Osteocyte (in vitro differentiated cells): ENCODE measurements at regions not wholly inside any gene's neighbourhood (a gene's known extent, or its start where the extent isn't known, plus 50 kb on each side); places are given as distances from the start of the nearest gene placed in this dataset.
"Not testable (repeated sequence)": the region's sequence is repeated elsewhere in the genome, so short reads cannot be mapped to it uniquely, and the experiment has no call there.

Experiments
- DNase-seq: peaks from one replicate; pipeline ENCODE4 v3.0.0; 2021; ENCODE audit warnings: mixed read lengths; ENCODE audit not compliant: unreplicated experiment; ENCODE audit errors: extremely low spot score
- H3K27ac Mint-ChIP-seq: one replicate; pipeline ENCODE4 v1.8.0; 2021; ENCODE audit warnings: mild to moderate bottlenecking, mixed read lengths; ENCODE audit not compliant: unreplicated experiment
- H3K27me3 Mint-ChIP-seq: one replicate; pipeline ENCODE4 v1.8.0; 2021; ENCODE audit warnings: mixed read lengths; ENCODE audit not compliant: unreplicated experiment
- H3K36me3 Mint-ChIP-seq: one replicate; pipeline ENCODE4 v1.8.0; 2021; ENCODE audit warnings: mixed read lengths; ENCODE audit not compliant: unreplicated experiment
- H3K4me1 Mint-ChIP-seq: one replicate; pipeline ENCODE4 v1.8.0; 2021; ENCODE audit warnings: mixed read lengths; ENCODE audit not compliant: unreplicated experiment
- H3K4me3 Mint-ChIP-seq: one replicate; pipeline ENCODE4 v1.8.0; 2021; ENCODE audit warnings: mild to moderate bottlenecking, moderate library complexity, mixed read lengths; ENCODE audit not compliant: unreplicated experiment
- H3K9me3 Mint-ChIP-seq: one replicate; pipeline ENCODE4 v1.8.0; 2021; ENCODE audit warnings: mixed read lengths; ENCODE audit not compliant: unreplicated experiment
- TF ChIP-seq, protein P1 (sequence below): fragments of 200-600 bp; sonication (generic); IDR thresholded peaks from 2 replicates; pipeline ENCODE4 v1.5.0; 2021; ENCODE audit warnings: antibody characterized with exemption, mild to moderate bottlenecking, moderate library complexity

DNA sequence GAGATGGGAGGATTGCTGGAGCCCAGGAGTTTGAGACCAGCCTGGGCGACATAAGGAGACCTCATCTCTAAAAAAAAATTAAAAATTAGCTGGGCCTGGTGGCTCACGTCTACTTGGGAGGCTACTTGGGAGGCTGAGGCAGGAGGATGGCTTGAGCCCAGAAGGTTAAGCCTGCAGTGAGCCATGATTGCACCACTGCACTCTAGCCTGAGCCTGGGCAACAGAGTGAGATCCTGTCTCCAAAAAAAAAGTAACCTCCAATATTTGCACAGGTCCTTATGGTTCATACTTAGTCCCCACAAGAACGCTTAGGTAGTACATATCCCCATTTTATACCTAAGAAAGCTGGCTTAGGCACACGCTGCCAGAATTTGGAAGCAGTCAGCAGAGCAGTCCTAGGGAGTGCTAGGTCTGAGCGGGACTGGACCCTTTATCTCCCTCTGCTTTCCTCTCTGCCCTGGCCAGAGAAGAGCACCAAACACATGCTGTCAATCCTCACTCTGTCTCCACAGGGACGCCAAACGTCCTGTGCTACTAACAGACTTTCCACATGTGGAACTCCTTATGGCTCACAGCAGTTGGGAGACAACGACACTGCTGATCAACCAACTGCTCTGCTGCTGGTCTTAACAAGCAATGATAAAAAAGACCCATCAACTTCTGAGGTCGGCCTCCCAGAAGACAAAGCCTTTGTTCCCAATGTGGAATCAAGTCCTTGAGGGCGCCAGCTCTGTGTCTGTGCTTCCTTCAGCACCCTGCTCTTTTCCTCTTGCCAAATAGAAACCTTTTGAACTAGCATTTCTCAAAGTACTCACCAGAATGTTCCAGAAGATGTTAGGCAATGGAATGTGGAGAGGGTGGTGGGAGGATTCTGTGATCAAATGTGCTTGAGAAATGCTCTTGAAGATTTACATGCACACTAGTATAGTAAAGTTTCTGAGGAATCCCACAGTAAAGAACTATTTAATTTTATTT is 226.3 kb upstream of the DTNBP1 start:
- no peaks in the 10 kb centered on the region for H3K9me3 Mint-ChIP-seq
- TF ChIP-seq, protein P1, sequence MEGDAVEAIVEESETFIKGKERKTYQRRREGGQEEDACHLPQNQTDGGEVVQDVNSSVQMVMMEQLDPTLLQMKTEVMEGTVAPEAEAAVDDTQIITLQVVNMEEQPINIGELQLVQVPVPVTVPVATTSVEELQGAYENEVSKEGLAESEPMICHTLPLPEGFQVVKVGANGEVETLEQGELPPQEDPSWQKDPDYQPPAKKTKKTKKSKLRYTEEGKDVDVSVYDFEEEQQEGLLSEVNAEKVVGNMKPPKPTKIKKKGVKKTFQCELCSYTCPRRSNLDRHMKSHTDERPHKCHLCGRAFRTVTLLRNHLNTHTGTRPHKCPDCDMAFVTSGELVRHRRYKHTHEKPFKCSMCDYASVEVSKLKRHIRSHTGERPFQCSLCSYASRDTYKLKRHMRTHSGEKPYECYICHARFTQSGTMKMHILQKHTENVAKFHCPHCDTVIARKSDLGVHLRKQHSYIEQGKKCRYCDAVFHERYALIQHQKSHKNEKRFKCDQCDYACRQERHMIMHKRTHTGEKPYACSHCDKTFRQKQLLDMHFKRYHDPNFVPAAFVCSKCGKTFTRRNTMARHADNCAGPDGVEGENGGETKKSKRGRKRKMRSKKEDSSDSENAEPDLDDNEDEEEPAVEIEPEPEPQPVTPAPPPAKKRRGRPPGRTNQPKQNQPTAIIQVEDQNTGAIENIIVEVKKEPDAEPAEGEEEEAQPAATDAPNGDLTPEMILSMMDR, result no peak
- DNase-seq, result no peak
- peaks cover 2% of the 10 kb centered on the region for H3K27me3 Mint-ChIP-seq
- H3K4me3 Mint-ChIP-seq, result no peak overlapping the region
- no peaks in the 10 kb centered on the region for H3K4me1 Mint-ChIP-seq
- H3K36me3 Mint-ChIP-seq, result no peaks in the 10 kb centered on the region
- H3K27ac Mint-ChIP-seq, result no peak overlapping the region

DNA sequence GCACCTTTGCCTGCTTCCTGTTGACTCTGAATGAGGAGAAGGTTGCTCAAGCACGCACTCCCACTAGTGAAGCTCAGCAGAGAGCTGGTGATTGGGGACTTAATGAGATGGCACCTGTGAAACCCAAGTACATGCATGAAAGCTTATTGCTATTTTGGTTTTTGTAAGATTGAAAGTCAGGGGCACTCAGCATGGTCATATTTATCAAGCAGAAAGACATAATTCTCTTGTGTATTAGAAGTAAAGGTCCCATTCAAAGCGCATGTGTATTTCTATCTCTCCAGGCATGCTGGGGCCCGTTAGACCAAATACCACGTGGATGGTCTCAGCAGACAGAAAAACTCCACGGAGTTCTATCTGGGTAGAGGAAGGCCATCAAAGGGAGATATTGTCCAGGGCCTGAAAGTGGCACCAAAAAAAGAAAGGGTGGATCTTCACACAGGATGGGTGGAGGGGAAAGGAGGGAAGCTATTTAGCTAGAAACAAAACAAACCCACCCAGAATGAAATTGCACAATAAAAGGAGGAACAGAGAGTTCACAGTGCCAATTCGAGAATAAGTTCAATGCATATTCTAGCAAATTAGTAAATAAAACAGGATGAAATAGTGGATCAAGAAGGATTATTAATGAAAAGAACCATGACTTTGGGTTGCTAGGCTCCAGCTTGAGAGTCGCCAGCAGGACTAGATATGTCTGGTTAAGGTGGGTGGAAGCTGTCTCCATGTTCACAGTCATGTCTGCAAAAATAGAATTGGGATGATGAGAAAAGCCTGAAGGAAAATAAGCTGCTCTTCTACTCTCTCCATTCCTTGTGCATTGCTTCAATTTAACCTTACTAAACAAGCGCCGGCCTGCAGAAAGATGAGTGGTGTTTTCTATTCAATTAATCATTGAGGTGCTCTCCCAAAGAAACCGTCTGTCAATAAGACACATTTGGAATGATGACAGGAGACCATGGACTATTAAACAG is 224.9 kb upstream of the DTNBP1 start:
- TF ChIP-seq, protein P1, result no peak
- Mint-ChIP-seq H3K9me3 (no peaks in the 10 kb centered on the region), H3K27me3 (peaks cover 2% of the 10 kb centered on the region), H3K4me3 (no peak overlapping the region), H3K27ac (no peak overlapping the region), H3K4me1 (no peaks in the 10 kb centered on the region), H3K36me3 (no peaks in the 10 kb centered on the region)
- no peak for DNase-seq

DNA sequence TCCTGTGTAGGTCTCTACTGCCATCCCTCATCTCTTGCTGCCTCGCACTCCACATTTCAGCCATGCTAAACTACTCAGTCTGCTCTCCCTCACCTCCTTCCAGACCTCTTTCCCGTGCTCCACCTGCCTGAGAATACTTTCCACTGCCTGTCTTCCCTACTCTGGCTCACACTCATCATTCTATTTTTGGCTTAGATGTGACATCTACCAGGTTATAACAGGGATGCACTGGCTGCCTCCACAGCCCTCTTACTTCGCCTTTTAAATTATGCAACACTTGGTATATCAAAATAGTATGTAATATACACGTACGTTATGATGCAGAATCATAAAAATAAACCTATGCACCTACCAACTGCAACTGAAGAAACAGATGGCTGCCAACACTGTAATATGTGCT is 222.8 kb upstream of the DTNBP1 start:
- no peaks in the 10 kb centered on the region for H3K9me3 Mint-ChIP-seq
- H3K36me3 Mint-ChIP-seq, result no peaks in the 10 kb centered on the region
- no peak for DNase-seq
- peaks cover 2% of the 10 kb centered on the region for H3K27me3 Mint-ChIP-seq
- no peaks in the 10 kb centered on the region for H3K4me1 Mint-ChIP-seq
- no peak overlapping the region for H3K27ac Mint-ChIP-seq
- no peak overlapping the region for H3K4me3 Mint-ChIP-seq
- TF ChIP-seq, protein P1, result no peak

DNA sequence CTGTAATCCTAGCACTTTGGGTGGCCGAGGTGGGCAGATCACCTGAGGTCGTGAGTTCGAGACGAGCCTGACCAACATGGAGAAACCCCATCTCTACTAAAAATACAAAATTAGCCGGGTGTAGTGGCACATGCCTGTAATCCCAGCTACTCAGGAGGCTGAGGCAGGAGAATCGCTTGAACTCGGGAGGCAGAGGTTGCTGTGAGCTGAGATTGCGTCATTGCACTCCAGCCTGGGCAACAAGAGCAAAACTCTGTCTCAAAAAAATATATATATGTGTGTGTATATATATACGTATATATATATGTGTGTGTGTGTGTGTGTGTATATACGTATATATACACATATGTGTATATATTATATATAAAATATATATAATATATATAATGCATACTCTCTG is 220.8 kb upstream of the DTNBP1 start:
- not testable (repeated sequence) for DNase-seq, H3K27me3 Mint-ChIP-seq, H3K9me3 Mint-ChIP-seq, H3K36me3 Mint-ChIP-seq, H3K27ac Mint-ChIP-seq, H3K4me3 Mint-ChIP-seq
- peaks cover 17% of the 10 kb centered on the region for H3K4me1 Mint-ChIP-seq

DNA sequence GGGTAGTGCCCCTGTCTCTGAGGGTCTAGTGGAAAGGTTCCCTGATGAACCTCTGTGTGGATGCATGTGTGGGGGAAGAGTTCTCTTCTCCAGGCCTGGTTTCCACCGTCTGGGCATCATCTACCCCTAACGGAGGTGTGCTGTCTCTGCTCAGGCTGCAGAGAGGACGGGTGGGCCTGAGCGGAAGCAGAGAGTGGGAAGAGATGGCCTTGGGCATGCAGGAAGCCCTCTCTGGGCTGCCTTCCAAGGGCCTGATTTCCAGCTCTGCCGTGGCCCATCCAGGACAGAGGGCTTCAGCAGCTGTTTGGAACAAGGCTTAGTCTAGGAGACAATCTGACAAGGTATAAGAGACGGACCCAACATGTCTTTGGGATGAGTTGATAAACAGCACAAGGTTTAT is 220.1 kb upstream of the DTNBP1 start:
- DNase-seq, result no peak
- no peaks in the 10 kb centered on the region for H3K36me3 Mint-ChIP-seq
- peaks cover 17% of the 10 kb centered on the region for H3K4me1 Mint-ChIP-seq
- TF ChIP-seq, protein P1, result no peak
- H3K27me3 Mint-ChIP-seq, result peaks cover 2% of the 10 kb centered on the region
- H3K4me3 Mint-ChIP-seq, result no peak overlapping the region
- no peaks in the 10 kb centered on the region for H3K9me3 Mint-ChIP-seq
- H3K27ac Mint-ChIP-seq, result no peak overlapping the region
